Activated T-cell treated with anti-CD3 and anti-CD28 coated beads, Interleukin-2, amount 50 U/mL, for 72 hours (primary cell): ENCODE measurements at regions not wholly inside any gene's neighbourhood (a gene's known extent, or its start where the extent isn't known, plus 50 kb on each side); places are given as distances from the start of the nearest gene placed in this dataset.

Experiments
- ATAC-seq, 2 donors: fragments of 150-1000 bp; cut with Tn5 transposase; replicated peaks in 1 of 2; 2 replicates each; pipeline ENCODE4 v1.10.0; 2021; ENCODE audit warnings: moderate library complexity in 2 of 2, mild to moderate bottlenecking in 1 of 2
- DNase-seq, 2 donors: peaks; one replicate each; pipeline ENCODE4 v3.0.0; 2021 to 2022; ENCODE audit warnings: mixed read lengths in 1 of 2
- H3K27ac Mint-ChIP-seq: one replicate; pipeline ENCODE4 v1.8.0; 2022; ENCODE audit warnings: mild to moderate bottlenecking, moderate library complexity, mixed read lengths
- H3K27me3 Mint-ChIP-seq: one replicate; pipeline ENCODE4 v1.8.0; 2022; ENCODE audit warnings: low read depth, mixed read lengths
- H3K36me3 Mint-ChIP-seq, 2 donors: one replicate each; pipeline ENCODE4 v1.8.0; 2022; ENCODE audit warnings: mixed read lengths in 2 of 2, mild to moderate bottlenecking in 1 of 2; ENCODE audit not compliant: insufficient read depth in 2 of 2
- H3K4me1 Mint-ChIP-seq: one replicate; pipeline ENCODE4 v1.8.0; 2022; ENCODE audit warnings: low read depth, mixed read lengths
- H3K4me3 Mint-ChIP-seq, 2 donors: one replicate each; pipeline ENCODE4 v1.8.0; 2022; ENCODE audit warnings: mild to moderate bottlenecking in 2 of 2, mixed read lengths in 2 of 2, moderate library complexity in 2 of 2
- H3K9me3 Mint-ChIP-seq, 2 donors: one replicate each; pipeline ENCODE4 v1.8.0; 2022; ENCODE audit warnings: mixed read lengths in 2 of 2

DNA sequence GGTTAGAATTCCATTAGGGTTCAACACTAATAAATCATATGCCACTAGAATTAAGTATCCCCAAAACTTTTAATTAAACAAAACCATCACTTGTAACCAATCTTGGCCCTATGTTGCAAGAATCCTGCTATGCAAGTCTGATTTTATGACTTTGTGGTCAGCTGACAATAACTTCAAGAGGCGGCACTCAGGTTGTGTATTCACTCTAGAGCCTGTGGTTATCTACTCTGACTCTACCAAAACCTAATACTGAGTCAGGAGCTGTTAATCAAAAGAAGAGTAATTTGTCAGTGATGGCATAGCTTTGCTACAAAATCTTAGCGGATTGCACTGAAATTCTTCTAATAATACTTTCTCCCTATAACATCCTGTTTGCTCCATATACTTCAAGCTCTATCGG is 253.7 kb downstream of the AASDHPPT start:
- Mint-ChIP-seq H3K4me3 (no peak overlapping the region), H3K4me1 (no peaks in the 10 kb centered on the region), H3K27me3 (no peaks in the 10 kb centered on the region), H3K9me3 (peaks cover 3 to 8% of the 10 kb centered on the region in 2 donors), H3K36me3 (peaks cover 0 to 4% of the 10 kb centered on the region in 2 donors), H3K27ac (no peak overlapping the region)
- DNase-seq (no peak), ATAC-seq (no peak)

DNA sequence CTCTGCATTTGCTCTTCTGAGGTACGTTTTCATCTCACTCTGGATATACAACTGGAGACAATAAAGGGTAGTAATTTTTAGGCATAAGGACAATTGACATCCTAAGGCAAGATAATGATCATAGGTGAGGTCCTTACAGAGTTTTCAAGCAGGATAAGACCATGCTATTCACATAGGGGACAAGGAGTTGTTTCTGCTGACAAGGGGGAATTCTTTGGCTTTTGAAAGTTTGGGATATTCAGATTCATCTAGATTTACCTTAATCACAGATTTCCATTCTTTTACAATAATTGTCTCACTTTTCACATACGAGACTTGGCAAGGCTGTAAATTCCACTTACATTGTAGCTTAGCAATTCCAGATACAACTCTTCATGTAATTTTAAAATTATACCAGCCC is 256.2 kb downstream of the AASDHPPT start:
- peaks cover 3 to 8% of the 10 kb centered on the region in 2 donors for H3K9me3 Mint-ChIP-seq
- DNase-seq (no peak), ATAC-seq (no peak)
- H3K36me3 Mint-ChIP-seq = peaks cover 0 to 4% of the 10 kb centered on the region in 2 donors
- H3K4me3 Mint-ChIP-seq = no peak overlapping the region
- H3K27ac Mint-ChIP-seq = no peak overlapping the region
- no peaks in the 10 kb centered on the region for H3K27me3 Mint-ChIP-seq
- no peaks in the 10 kb centered on the region for H3K4me1 Mint-ChIP-seq

DNA sequence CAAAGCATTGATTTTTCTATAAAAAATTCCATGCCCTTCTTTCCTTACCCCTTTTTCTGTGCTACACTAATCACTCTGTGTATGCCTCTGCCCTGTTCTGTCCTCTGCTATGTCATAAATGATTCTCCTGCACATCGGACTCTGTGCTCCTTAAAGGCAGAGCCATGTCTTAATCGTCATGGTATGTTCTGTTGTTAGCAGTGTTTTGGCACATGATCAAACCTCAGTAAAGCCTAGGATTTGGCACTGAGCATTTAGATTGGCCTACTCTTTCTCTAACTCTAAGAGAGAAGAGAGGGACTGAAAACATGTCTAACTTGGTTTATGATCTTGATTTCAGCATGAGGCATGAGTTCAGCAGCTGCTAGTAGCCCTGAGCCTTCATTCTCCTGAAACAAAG is 266.9 kb downstream of the AASDHPPT start:
- Mint-ChIP-seq H3K27ac (no peak overlapping the region), H3K36me3 (no peaks in the 10 kb centered on the region), H3K4me3 (no peak overlapping the region), H3K4me1 (no peaks in the 10 kb centered on the region), H3K9me3 (peaks cover 4 to 12% of the 10 kb centered on the region in 2 donors), H3K27me3 (no peaks in the 10 kb centered on the region)
- ATAC-seq = no peak
- DNase-seq = no peak

DNA sequence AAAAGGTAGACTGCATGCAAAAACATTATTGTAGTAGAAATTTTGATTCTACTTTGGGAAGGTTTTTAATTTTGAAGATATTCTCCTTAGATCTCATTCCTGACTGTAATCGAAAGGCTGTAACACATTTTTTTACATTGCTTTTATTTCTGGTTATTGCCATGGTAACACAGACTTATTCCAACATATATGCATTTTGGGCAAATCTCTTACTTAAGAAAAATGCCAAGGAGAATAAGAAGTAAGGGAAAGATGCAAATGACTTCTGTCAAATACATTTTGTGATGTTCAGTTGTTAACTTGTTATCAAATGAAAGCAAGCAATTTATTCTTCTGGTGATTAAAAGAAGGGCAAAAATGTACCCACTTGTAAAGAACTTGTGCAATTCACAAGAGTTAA is 267.5 kb downstream of the AASDHPPT start:
- Mint-ChIP-seq H3K4me1 (no peaks in the 10 kb centered on the region), H3K27me3 (no peaks in the 10 kb centered on the region), H3K9me3 (peaks cover 7 to 12% of the 10 kb centered on the region in 2 donors), H3K36me3 (no peaks in the 10 kb centered on the region), H3K27ac (no peak overlapping the region), H3K4me3 (no peak overlapping the region)
- ATAC-seq = no peak
- no peak for DNase-seq

DNA sequence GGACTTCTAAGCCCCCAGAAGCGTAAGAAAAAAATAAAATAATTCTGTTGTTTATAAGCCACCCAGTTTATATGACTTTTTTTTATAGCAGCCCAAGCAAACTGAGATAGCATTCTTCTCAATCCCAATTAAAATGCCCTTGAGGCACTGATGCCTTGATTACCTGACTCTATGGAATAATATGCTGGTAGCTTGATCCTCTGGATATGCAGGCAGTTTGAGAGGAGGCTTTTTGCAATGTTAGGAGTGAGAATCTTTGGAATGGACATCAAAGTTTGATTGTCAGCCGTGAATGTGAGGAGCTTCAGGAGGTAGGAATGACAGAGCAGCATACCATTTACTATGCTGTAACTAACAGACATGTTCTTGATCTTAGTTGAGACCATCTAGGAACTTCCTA is 275.6 kb downstream of the AASDHPPT start:
- Mint-ChIP-seq H3K4me3 (no peak overlapping the region), H3K36me3 (no peaks in the 10 kb centered on the region), H3K9me3 (peaks cover 6 to 7% of the 10 kb centered on the region in 2 donors), H3K27ac (no peak overlapping the region), H3K27me3 (no peaks in the 10 kb centered on the region), H3K4me1 (no peaks in the 10 kb centered on the region)
- ATAC-seq = no peak
- DNase-seq = no peak

DNA sequence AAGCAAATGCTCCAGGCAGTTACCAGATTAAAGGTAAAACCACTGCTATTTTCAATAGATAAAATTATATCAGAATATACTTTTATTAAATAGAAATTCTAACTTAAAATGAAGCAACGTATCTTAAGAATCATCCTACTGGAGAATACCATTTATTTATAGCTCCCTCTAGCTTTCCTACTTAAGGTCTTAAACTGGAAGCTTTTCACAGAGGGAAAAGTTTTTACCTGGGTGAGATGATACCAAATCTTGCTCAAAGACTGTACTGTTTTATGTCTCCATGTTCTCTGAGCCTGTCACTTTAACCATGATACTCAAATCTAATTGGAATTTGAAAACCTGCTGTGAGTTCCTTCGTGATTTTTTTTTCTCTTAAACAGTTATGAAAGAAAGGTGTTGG is 291.8 kb downstream of the AASDHPPT start:
- Mint-ChIP-seq H3K4me1 (no peaks in the 10 kb centered on the region), H3K4me3 (no peak overlapping the region), H3K36me3 (peaks cover 0 to 1% of the 10 kb centered on the region in 2 donors), H3K9me3 (peaks cover 0 to 2% of the 10 kb centered on the region in 2 donors), H3K27ac (no peak overlapping the region), H3K27me3 (no peaks in the 10 kb centered on the region)
- ATAC-seq (no peak), DNase-seq (no peak)

DNA sequence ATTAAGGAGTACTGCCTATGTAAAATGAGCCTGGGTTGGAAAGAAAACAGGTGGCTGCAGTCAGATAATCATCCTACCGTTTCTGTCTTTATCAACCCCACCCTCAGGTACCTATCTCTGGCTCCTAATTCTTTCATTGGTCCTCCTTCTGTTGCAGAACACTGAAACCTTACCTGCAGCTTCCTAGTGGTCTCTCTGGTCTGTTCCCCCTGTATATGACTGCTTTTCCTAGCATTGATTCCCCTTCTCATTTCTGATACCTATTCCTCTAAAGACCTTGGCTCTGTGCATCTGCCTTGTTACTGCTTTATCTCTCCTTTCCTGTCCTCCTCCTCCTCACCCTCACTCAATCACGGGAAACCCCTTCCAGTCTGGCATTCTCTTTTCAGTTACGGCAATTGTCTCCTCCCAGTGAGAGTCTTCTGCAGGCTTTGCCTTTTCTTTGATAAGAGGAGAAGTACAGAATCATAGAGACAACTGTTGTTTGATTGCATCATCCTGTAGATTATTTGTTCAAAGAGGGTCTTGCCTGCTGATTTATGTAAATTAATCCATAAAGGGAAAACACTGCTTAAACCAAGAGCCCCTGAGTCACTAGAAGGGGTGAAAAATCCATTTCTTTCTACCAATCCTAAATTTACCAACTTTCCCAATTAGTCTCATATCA is 301.2 kb downstream of the AASDHPPT start:
- no peak for DNase-seq
- Mint-ChIP-seq H3K4me1 (no peaks in the 10 kb centered on the region), H3K9me3 (peaks cover 3 to 5% of the 10 kb centered on the region in 2 donors), H3K4me3 (no peak overlapping the region), H3K27ac (no peak overlapping the region), H3K36me3 (no peaks in the 10 kb centered on the region), H3K27me3 (no peaks in the 10 kb centered on the region)
- no peak for ATAC-seq

DNA sequence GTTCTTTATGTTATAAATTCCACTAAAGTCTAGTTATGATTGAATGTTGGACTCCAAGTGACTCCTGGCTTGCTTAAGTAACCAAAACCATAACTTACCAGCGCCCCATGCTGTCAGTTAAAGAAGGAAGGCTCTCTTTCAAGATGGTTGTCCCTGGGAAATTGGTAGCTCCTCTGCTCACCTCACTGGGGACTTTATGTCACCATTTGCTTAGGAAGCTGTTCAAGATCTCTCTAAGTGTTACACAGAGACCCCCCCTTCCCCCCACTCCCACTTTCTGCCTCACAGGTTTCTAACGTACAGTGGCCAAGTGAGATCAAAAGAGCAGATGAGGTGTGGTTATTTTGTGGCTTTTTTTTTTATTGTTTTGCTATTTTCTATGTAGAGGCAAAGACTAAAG is 301.8 kb downstream of the AASDHPPT start:
- no peaks in the 10 kb centered on the region for H3K27me3 Mint-ChIP-seq
- H3K27ac Mint-ChIP-seq = no peak overlapping the region
- H3K9me3 Mint-ChIP-seq = peaks cover 3 to 5% of the 10 kb centered on the region in 2 donors
- H3K4me3 Mint-ChIP-seq = no peak overlapping the region
- no peaks in the 10 kb centered on the region for H3K4me1 Mint-ChIP-seq
- H3K36me3 Mint-ChIP-seq = no peaks in the 10 kb centered on the region
- ATAC-seq (no peak), DNase-seq (no peak)

DNA sequence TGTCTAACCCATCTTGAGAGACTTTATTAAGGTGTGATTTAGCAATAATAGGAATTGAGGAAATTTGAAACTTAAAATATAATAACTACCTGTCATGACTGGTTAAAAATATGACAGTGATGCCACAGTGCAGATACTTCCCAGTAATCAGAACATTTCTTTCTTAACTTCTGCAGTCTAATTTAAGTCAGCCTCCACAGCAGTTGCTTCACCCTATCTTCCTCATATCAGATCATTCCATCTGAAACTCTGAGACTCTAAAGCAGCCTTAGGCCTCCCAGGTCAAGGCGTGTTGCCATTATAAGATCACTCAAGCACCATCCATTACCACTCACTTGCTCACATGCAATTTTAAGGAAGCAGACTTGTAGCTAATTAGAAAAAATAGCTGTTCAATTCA is 302.2 kb downstream of the AASDHPPT start:
- no peak for DNase-seq
- Mint-ChIP-seq H3K36me3 (no peaks in the 10 kb centered on the region), H3K27me3 (no peaks in the 10 kb centered on the region), H3K9me3 (peaks cover 3% of the 10 kb centered on the region in 2 donors), H3K27ac (no peak overlapping the region), H3K4me3 (no peak overlapping the region), H3K4me1 (no peaks in the 10 kb centered on the region)
- no peak for ATAC-seq

DNA sequence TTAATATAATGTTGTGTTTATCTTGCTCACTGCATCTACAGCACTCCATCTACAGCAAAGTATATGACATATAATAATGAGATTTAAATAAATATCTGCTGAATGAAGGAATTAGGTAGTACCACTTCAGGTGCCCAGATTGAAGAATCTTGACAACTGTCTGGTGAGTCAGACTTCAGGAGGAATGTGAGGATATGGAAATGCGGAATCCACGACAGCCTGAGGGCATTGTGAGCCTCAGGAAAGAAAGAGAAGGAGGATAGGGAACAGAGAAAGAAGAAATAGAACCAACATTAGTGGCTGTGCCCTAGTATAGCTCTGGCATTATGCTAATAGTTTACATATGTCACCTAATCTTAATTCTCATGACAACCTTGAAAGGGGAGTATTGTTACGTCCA is 304.4 kb downstream of the AASDHPPT start:
- ATAC-seq = no peak
- H3K4me1 Mint-ChIP-seq = no peaks in the 10 kb centered on the region
- H3K27me3 Mint-ChIP-seq = no peaks in the 10 kb centered on the region

DNA sequence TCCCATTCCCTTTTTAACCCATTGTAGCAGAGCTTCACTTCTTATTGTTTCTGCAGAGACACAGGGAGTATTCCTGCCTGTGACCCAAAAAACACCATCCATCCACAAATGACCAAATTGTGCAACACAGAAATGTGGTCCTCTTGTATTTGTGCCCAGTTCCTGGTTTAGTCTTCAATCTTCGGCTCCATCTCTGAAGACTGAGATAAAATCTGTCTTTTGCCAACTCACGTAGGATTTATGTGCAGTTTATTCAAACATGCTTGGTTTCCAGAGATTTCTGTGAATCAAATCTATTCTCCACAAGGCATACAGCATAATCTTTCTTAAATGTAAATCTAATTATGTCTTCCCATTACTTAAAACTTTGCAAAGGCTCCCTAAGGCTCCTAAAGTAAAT is 307.0 kb downstream of the AASDHPPT start:
- Mint-ChIP-seq H3K4me1 (no peaks in the 10 kb centered on the region), H3K9me3 (peaks cover 3 to 4% of the 10 kb centered on the region in 2 donors), H3K36me3 (no peaks in the 10 kb centered on the region), H3K27me3 (no peaks in the 10 kb centered on the region), H3K27ac (no peak overlapping the region), H3K4me3 (no peak overlapping the region)
- ATAC-seq (no peak), DNase-seq (no peak)

More for the DNA sequence above, 304.4 kb downstream of the AASDHPPT start:
- H3K4me3 Mint-ChIP-seq = no peak overlapping the region
- DNase-seq = no peak
- no peaks in the 10 kb centered on the region for H3K36me3 Mint-ChIP-seq
- H3K27ac Mint-ChIP-seq = no peak overlapping the region
- peaks cover 1 to 3% of the 10 kb centered on the region in 2 donors for H3K9me3 Mint-ChIP-seq

DNA sequence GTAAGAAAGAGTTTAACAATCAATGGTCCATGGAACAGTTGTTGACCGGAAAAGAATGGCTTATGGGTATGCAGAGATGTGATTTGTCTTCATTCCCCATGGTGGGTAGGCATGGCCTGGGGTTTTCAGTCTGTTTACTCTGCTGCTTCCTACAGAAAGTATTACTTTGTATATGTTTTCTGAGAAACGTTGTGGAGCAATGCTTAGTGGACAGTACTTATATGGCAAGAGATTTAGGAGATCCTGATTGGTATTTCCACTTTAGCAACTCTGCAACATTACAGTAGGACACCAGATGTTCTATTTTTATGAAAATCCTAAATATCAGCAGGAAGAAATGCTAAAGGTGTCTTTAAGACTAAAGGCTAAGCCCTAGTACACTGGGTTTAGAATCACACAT is 309.1 kb downstream of the AASDHPPT start:
- Mint-ChIP-seq H3K4me3 (no peak overlapping the region), H3K36me3 (no peaks in the 10 kb centered on the region), H3K27me3 (no peaks in the 10 kb centered on the region), H3K27ac (no peak overlapping the region), H3K9me3 (peaks cover 0 to 4% of the 10 kb centered on the region in 2 donors), H3K4me1 (no peaks in the 10 kb centered on the region)
- DNase-seq (no peak), ATAC-seq (no peak)

DNA sequence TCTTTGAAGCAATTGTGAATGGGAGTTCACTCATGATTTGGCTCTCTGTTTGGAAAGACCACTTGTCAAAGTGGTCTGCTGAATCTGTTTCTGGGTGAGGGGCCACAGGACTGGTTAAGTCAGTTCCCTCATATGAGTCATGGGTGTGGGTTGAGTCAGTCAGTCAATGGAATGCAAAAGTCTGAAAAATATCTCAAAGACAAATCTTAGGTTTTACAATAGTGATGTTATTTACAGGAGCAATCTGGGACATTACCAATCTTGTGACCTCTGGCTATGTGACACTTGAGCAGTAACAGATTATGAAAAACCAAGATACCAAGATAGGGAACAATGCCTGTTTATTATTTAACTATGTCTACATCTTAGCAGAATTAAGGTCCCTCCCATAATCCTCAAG is 311.6 kb downstream of the AASDHPPT start:
- H3K4me3 Mint-ChIP-seq = no peak overlapping the region
- no peaks in the 10 kb centered on the region for H3K4me1 Mint-ChIP-seq
- H3K27ac Mint-ChIP-seq = no peak overlapping the region
- no peaks in the 10 kb centered on the region for H3K27me3 Mint-ChIP-seq
- peaks cover 0 to 4% of the 10 kb centered on the region in 2 donors for H3K9me3 Mint-ChIP-seq
- no peak for ATAC-seq
- no peak for DNase-seq
- H3K36me3 Mint-ChIP-seq = no peaks in the 10 kb centered on the region

DNA sequence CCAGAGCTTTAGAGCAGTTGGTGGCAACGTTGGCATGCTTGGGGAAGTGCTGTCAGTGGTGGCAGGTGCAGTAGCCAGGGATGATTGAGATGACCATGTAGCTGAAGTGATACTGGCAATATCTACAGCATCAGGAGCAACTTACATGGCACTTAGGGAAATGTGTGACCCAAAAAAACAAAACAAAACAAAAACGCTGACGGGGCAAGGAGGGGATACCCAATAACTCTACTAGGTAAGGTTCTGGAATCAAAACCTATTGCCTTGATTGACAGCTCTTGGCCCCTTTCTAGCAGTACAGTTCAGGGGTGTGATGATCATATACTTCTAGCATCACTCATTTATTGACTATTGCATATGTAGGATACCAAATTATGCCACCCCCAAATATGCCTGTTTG is 312.6 kb downstream of the AASDHPPT start:
- ATAC-seq = no peak
- Mint-ChIP-seq H3K4me3 (no peak overlapping the region), H3K4me1 (no peaks in the 10 kb centered on the region), H3K27me3 (no peaks in the 10 kb centered on the region), H3K27ac (no peak overlapping the region), H3K9me3 (peaks cover 0 to 8% of the 10 kb centered on the region in 2 donors), H3K36me3 (no peaks in the 10 kb centered on the region)
- DNase-seq = no peak
